GM13977 (cell line): ENCODE measurements at regions not wholly inside any gene's neighbourhood (a gene's known extent, or its start where the extent isn't known, plus 50 kb on each side); places are given as distances from the start of the nearest gene placed in this dataset.

Source experiments
- DNase-seq: peaks from one replicate; pipeline ENCODE4 v3.0.0; 2012; ENCODE audit warnings: low spot score
- in situ Hi-C: fragments of 300-500 bp; cut with MboI; formaldehyde crosslinking; loops from one replicate; pipeline ENCODE4 v1.12.0; 2022; ENCODE audit warnings: low sequenced_read_pairs, low pct_unique_long_range_greater_than_20kb, mixed read lengths, inconsistent platforms; ENCODE audit not compliant: unreplicated experiment
- TF ChIP-seq, protein P1 (sequence below): IDR thresholded peaks from 2 replicates; pipeline ENCODE4 v1.5.1; 2012; ENCODE audit warnings: mild to moderate bottlenecking, control low read depth; ENCODE audit not compliant: insufficient read depth; ENCODE audit errors: extremely low read depth, missing control alignments

DNA sequence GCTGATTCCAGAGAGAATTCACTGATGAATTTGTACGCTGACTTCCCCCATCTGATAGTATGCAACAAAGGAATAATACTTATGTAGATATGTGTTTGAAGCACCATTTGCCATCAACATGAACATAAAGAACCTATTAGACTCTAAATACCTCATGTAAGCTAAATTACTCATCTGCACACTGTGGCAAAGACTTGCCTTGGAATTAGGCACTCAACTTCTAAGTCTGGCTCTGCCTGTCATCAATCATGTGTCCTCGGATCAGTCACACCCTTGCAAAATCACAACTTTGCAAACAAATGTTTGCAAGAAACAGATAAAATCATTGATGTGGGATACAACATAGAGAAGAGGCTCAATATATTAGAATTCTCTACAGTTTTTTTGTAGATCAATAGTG is 169.9 kb upstream of the LDB2 start:
- DNase-seq: no peak
- in situ Hi-C loops: no loop called here
- TF ChIP-seq, protein P1, sequence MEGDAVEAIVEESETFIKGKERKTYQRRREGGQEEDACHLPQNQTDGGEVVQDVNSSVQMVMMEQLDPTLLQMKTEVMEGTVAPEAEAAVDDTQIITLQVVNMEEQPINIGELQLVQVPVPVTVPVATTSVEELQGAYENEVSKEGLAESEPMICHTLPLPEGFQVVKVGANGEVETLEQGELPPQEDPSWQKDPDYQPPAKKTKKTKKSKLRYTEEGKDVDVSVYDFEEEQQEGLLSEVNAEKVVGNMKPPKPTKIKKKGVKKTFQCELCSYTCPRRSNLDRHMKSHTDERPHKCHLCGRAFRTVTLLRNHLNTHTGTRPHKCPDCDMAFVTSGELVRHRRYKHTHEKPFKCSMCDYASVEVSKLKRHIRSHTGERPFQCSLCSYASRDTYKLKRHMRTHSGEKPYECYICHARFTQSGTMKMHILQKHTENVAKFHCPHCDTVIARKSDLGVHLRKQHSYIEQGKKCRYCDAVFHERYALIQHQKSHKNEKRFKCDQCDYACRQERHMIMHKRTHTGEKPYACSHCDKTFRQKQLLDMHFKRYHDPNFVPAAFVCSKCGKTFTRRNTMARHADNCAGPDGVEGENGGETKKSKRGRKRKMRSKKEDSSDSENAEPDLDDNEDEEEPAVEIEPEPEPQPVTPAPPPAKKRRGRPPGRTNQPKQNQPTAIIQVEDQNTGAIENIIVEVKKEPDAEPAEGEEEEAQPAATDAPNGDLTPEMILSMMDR: no peak

DNA sequence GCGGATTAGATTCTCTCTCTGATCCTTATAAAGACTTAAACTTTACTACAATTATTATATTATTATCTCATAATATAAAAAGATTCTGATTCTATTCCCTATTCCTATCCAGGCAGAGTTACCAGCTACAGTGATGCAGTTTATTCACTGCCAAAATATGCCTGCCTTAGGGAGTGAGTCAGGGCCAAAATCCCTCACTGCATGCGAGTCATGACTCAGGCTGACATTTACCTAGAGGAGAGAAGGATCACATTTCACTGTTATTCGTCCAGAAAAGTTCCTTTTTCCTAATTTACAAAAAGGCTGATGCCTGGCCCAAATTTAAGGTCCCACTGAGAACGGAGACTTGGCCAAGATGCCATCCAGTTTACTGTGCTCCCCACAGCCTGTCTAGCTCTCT is 168.5 kb upstream of the LDB2 start:
- TF ChIP-seq, protein P1: no peak
- DNase-seq: no peak

DNA sequence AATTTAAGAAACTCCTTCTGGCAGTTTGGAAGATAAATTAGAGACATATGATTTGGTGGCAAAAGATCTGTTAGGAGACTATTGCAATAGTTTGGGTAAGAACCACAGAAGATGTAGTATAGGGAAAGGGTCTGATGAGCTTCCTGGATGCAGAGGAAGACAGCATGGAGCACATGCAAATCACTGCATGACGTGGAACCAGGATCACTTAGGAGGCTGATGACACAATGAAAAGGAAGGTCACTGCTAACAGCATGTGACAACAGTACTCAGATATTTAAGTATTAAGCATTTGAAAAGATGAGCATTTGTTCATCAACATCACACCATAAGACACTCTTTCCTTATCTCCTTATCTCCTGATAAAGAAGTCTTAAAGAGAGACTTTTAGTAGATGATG is 167.8 kb upstream of the LDB2 start:
- no peak for DNase-seq
- TF ChIP-seq, protein P1: no peak
- in situ Hi-C loops: no loop called here

More for the DNA sequence above, 168.5 kb upstream of the LDB2 start:
- in situ Hi-C loops: no loop called here

DNA sequence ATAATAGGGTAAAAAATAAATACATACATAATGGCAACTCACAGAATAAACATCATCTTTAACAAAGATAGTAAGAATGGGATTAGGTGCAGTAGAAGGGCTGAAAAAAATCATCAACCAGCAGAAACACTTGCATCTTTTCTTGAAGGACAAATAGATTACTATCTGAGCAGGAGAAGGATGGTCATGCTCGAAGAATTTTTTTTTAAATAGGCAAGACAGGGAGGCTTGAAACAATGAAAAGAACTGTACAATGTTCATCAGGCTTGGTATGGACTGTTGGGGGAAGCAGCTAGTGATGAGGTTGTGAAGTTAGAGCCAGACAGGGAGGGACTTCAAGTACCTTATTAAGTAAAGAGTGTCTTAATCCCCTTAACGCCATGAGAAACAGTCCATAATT is 167.4 kb upstream of the LDB2 start:
- TF ChIP-seq, protein P1: no peak
- DNase-seq: no peak
- in situ Hi-C loops: no loop called here

DNA sequence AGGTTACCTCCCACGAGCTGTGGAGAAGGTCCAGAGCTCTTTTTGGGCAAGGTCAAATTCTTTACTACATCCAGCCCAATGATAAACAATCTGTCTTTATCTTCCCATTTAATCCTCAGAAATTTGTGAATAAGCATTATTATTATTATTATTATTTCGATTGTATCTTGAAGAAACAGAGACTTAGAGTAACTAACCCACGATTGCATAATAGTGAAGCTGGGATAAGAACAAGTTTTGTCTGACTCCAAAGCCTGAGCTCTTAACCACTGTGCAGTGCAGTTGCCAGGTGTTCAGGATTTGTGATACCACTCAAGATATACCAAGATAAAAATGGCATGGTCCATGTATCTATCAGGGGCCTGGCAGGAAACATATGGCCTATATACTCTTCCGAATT is 166.5 kb upstream of the LDB2 start:
- DNase-seq: no peak
- TF ChIP-seq, protein P1: no peak
- in situ Hi-C loops: no loop called here

DNA sequence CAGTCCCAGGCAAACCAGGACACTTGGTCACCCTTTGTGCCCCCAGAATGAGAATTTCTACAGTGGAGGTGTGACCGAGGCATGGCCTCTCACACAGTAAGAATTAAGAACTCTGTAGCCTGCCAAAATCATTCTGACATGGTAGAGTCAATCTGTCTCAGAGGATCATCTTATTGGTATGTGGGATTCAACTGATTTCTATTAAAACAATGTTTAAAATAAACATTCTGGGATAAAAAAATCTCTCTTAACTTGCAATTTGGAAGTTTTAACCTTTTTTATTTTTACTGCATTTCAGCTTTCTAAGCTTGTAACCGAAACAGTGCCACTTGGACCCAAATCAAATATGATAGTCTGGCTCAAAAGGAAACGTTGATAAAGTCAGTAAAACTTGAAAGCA is 165.4 kb upstream of the LDB2 start:
- in situ Hi-C loops: no loop called here

More for the DNA sequence above, 165.4 kb upstream of the LDB2 start:
- TF ChIP-seq, protein P1: no peak
- no peak for DNase-seq
